MM.1S (cell line): ENCODE measurements at regions not wholly inside any gene's neighbourhood (a gene's known extent, or its start where the extent isn't known, plus 50 kb on each side); places are given as distances from the start of the nearest gene placed in this dataset.

Experiments used
- DNase-seq: peaks from one replicate; pipeline ENCODE4 v3.0.0-alpha.2; 2015
- H2AFZ ChIP-seq: fragments of 300-600 bp; sonication (generic); 2 replicates; pipeline ENCODE4 v1.6.0; 2016; ENCODE audit warnings: antibody characterized with exemption, low read length
- H3F3A ChIP-seq: fragments of 300-600 bp; sonication (generic); 2 replicates; pipeline ENCODE4 v1.6.1; 2016; ENCODE audit warnings: mild to moderate bottlenecking, antibody characterized with exemption, low read length, moderate library complexity, mixed read lengths; ENCODE audit not compliant: insufficient read depth
- H3K27ac ChIP-seq: fragments of 300-600 bp; sonication (generic); 2 replicates; pipeline ENCODE4 v1.5.1; 2016; ENCODE audit warnings: mild to moderate bottlenecking, low read length
- H3K27me3 ChIP-seq: fragments of 300-600 bp; sonication (generic); replicated peaks from 2 replicates; pipeline ENCODE4 v1.6.0; 2016; ENCODE audit warnings: low read length; ENCODE audit not compliant: insufficient read depth
- H3K36me3 ChIP-seq: fragments of 300-600 bp; sonication (generic); replicated peaks from 2 replicates; pipeline ENCODE4 v1.6.1; 2016; ENCODE audit warnings: mild to moderate bottlenecking, low read length, mixed read lengths; ENCODE audit not compliant: insufficient read depth
- H3K4me1 ChIP-seq: fragments of 300-600 bp; sonication (generic); 2 replicates; pipeline ENCODE4 v1.6.1; 2016; ENCODE audit warnings: low read length, mixed read lengths
- H3K4me2 ChIP-seq: fragments of 300-600 bp; sonication (generic); 2 replicates; pipeline ENCODE4 v1.6.0; 2016; ENCODE audit warnings: low read depth, low read length
- H3K4me3 ChIP-seq: fragments of 300-600 bp; sonication (generic); 2 replicates; pipeline ENCODE4 v1.5.1; 2016; ENCODE audit warnings: low read length, mixed read lengths
- H3K79me2 ChIP-seq: fragments of 300-600 bp; sonication (generic); 2 replicates; pipeline ENCODE4 v1.6.1; 2016; ENCODE audit warnings: mixed run types, low read length, mixed read lengths
- H3K9ac ChIP-seq: fragments of 300-600 bp; sonication (generic); 2 replicates; pipeline ENCODE4 v1.6.1; 2016; ENCODE audit warnings: low read length, mixed read lengths
- H3K9me2 ChIP-seq: fragments of 300-600 bp; sonication (generic); replicated peaks from 2 replicates; pipeline ENCODE4 v1.6.1; 2016; ENCODE audit warnings: mild to moderate bottlenecking, low read length, mixed read lengths; ENCODE audit not compliant: insufficient read depth
- H3K9me3 ChIP-seq: fragments of 300-600 bp; sonication (generic); replicated peaks from 2 replicates; pipeline ENCODE4 v1.6.1; 2016; ENCODE audit warnings: mild to moderate bottlenecking, low read length, mixed read lengths; ENCODE audit not compliant: insufficient read depth
- H4K20me1 ChIP-seq: fragments of 300-600 bp; sonication (generic); 2 replicates; pipeline ENCODE4 v1.6.1; 2016; ENCODE audit warnings: mild to moderate bottlenecking, low read length, moderate library complexity, mixed read lengths; ENCODE audit not compliant: insufficient read depth
- EZH2 ChIP-seq: fragments of 300-600 bp; sonication (generic); optimal IDR thresholded peaks from 2 replicates; pipeline ENCODE3; 2017; ENCODE audit warnings: low read depth, mild to moderate bottlenecking, antibody characterized with exemption, low read length, mixed read lengths
- EZH2phosphoT487 ChIP-seq: fragments of 300-600 bp; sonication (generic); IDR thresholded peaks from 2 replicates; pipeline ENCODE4 v1.6.1; 2018; ENCODE audit warnings: antibody characterized with exemption, low read length
- TF ChIP-seq, protein P1 (sequence below): fragments of 300-600 bp; sonication (generic); IDR thresholded peaks from 2 replicates; pipeline ENCODE4 v1.5.1; 2016; ENCODE audit warnings: antibody characterized with exemption, low read length, mixed read lengths

DNA sequence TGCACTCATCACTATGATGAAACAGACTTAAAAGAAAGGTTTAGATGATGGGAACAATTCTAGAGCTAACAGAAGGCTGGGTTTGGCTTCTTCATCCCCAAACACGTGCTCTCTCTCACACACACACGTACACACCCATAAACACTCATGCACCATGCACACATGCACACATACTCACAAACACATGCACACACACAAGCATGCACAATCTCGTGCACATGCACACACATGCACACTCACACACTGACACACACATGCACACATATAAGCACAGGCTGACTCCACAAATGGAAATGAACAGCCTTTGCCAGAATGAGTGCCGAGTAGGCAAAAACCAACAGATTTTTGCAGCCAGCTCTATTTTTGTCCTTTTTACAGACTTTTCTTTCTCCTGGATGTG lies 1571.6 kb downstream of the AACS start:
- Histone ChIP-seq H3K4me1 (no peaks in the 10 kb centered on the region), H3F3A (no peaks in the 10 kb centered on the region), H3K4me3 (no peak overlapping the region), H3K9me3 (no peaks in the 10 kb centered on the region), H3K27me3 (no peaks in the 10 kb centered on the region), H3K9ac (no peak overlapping the region), H3K4me2 (no peak overlapping the region), H3K36me3 (no peaks in the 10 kb centered on the region), H3K9me2 (no peaks in the 10 kb centered on the region), H2AFZ (no peak overlapping the region), H4K20me1 (no peaks in the 10 kb centered on the region), H3K79me2 (no peaks in the 10 kb centered on the region), H3K27ac (no peak overlapping the region)
- no peak for TF ChIP-seq EZH2phosphoT487
- TF ChIP-seq, protein P1, sequence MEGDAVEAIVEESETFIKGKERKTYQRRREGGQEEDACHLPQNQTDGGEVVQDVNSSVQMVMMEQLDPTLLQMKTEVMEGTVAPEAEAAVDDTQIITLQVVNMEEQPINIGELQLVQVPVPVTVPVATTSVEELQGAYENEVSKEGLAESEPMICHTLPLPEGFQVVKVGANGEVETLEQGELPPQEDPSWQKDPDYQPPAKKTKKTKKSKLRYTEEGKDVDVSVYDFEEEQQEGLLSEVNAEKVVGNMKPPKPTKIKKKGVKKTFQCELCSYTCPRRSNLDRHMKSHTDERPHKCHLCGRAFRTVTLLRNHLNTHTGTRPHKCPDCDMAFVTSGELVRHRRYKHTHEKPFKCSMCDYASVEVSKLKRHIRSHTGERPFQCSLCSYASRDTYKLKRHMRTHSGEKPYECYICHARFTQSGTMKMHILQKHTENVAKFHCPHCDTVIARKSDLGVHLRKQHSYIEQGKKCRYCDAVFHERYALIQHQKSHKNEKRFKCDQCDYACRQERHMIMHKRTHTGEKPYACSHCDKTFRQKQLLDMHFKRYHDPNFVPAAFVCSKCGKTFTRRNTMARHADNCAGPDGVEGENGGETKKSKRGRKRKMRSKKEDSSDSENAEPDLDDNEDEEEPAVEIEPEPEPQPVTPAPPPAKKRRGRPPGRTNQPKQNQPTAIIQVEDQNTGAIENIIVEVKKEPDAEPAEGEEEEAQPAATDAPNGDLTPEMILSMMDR: no peak
- no peak for TF ChIP-seq EZH2
- DNase-seq: no peak

DNA sequence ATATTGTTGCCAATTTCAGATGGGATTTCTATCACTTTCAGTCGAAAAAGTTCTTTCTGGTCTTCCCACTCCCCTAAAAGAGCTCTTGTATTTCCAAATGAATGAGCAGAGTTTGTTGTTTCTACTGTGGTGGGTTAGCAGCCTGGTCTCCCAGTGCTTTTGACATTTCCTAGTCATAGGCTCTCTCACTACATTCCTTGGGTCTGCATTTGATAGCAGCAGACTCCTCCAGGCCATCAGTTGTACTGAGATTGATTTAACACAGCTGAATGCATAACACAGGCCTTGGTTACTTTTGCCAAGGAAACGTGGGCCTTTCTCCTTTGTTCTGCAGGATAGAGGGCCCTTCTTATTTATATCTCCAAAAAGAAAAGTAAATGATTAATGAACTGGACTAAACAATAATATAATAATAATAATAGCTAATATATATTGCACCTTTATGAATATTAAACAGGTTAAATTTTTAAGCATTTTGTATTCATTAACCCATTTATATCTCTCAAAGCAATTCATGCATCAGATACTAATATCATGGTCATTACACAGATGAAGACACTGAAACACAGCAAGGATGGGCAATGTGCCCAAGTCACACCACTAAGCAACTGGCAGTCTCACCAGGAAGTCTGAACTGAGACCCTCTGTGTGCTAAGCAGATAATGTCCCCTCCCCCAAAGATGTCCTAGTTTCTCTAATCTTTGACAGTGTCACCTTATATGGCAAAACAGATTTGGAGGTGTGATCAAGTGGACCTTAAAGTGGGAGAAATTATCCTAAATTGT lies 1579.2 kb downstream of the AACS start:
- Histone ChIP-seq H3K9ac (no peak overlapping the region), H3K27me3 (no peaks in the 10 kb centered on the region), H3K9me3 (no peaks in the 10 kb centered on the region), H3K9me2 (no peaks in the 10 kb centered on the region), H2AFZ (no peak overlapping the region), H3K4me2 (no peak overlapping the region), H3K36me3 (no peaks in the 10 kb centered on the region), H3K79me2 (no peaks in the 10 kb centered on the region), H4K20me1 (no peaks in the 10 kb centered on the region), H3K4me1 (no peaks in the 10 kb centered on the region), H3F3A (no peaks in the 10 kb centered on the region), H3K27ac (no peak overlapping the region), H3K4me3 (no peak overlapping the region)
- no peak for DNase-seq
- TF ChIP-seq EZH2 (no peak), EZH2phosphoT487 (no peak)
- TF ChIP-seq, protein P1: no peak

DNA sequence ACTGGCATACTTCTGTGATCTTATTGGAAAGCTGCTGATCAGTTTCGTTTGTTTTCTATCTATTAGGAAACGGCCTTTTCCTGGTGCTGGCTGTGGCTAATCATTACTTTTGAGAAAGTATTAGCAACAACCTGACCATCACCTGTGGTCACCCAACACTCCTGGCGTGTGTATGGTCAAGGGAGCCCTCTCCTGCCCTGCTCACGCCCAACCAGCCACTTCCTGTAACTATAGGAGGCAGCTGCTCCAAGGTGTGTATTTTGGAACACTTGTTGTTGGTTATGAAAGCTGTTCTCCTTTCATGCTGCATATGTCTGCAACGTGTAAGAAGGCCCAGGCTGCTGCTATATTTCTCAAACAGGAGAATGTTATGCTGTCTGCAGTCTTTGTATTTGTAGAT lies 1582.8 kb downstream of the AACS start:
- H3K36me3 ChIP-seq: no peaks in the 10 kb centered on the region
- no peak for DNase-seq
- H3K4me3 ChIP-seq: no peak overlapping the region
- H3K27me3 ChIP-seq: no peaks in the 10 kb centered on the region
- TF ChIP-seq EZH2 (no peak), EZH2phosphoT487 (no peak)
- TF ChIP-seq, protein P1: no peak
- H3K9me3 ChIP-seq: no peaks in the 10 kb centered on the region
- no peak overlapping the region for H3K4me2 ChIP-seq
- no peaks in the 10 kb centered on the region for H4K20me1 ChIP-seq
- H2AFZ ChIP-seq: no peak overlapping the region
- no peaks in the 10 kb centered on the region for H3K79me2 ChIP-seq
- H3K4me1 ChIP-seq: no peaks in the 10 kb centered on the region
- H3K9me2 ChIP-seq: no peaks in the 10 kb centered on the region
- no peak overlapping the region for H3K9ac ChIP-seq
- H3K27ac ChIP-seq: no peak overlapping the region
- H3F3A ChIP-seq: no peaks in the 10 kb centered on the region
